NCI-H2171 treated with DMSO at 0.1 percent for 48 hours (cell line): ENCODE measurements at regions not wholly inside any gene's neighbourhood (a gene's known extent, or its start where the extent isn't known, plus 50 kb on each side); places are given as distances from the start of the nearest gene placed in this dataset.
A peak's percentile ranks its signal among the peaks of the same experiment; 100 is the strongest.

ENCODE experiments used
- DNase-seq: peaks from one replicate; lab custom pipeline; 2025; lab: John Stamatoyannopoulos, UW

- DNase-seq, result peak; percentile 8
Measured at GRCh38 chr16:51035110-51035498, 116.0 kb downstream of the SALL1 start.

DNA sequence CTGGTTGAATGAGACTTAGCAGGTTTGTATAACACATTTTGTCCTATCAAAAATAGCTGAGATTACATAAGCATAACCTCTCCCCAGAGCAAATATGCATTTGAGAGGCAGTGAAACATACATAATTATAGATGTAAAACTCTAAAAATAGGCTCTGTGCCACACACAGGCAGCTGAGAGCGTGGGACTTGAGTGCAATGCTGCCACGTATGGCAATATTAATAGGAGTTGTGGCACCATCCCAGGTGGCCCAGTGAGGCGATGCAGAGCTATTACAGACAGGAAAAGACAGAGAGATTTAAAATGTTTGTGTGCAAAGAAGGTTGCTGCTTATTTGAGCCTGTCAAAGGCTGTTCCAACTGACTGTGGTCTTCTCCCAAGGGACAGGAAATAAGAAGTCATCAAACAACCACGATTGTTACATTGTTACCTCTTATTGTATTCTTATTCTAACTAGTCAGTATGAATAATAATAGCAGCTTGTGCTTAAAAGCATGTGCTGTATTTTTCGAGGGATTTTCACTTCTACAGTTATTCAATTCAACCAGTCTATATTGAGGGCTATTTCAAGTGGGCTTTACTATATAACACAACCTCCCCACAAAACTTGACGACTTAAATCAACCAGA, 116.5 kb downstream of the SALL1 start:
- DNase-seq, result peak; percentile 26

DNA sequence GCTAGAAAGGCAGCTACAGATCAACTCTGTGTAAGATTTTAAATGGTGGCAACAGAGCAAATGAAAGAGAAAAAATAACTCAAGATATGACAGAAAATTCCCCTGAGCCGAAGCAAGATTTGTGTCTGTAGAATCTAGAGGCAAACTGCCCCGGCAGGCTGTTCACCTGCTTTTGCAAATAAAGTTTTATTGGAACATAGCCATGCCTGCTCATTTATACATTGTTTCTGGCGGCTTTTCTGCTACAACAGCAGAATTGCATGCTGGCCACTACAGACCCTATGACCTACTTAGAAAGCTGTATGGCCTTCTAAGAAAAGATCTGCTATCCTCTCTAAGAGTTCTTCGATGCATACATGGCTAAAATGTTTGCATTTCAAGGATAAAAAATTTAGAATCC, 119.5 kb downstream of the SALL1 start:
- no peak for DNase-seq

DNA sequence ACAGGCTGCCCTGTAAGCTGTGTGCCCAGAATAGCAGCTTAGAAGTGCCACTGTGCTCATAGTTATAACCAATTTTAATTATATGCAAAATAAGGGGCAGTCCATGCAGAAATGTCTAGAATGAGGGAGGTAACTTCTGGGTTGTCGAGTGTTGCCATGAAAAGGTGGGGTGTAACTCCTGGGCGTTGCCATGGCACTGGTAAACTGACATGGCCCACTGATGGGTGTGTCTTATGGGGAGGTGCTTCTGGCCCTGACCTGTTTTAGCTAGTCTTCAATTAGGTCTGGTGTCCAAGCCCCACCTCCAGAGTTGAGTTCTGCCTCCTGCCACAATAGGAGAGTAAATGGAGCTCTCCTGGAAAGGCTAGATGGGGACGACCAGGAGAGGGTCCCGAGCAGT, 120.6 kb downstream of the SALL1 start:
- DNase-seq, result no peak

DNA sequence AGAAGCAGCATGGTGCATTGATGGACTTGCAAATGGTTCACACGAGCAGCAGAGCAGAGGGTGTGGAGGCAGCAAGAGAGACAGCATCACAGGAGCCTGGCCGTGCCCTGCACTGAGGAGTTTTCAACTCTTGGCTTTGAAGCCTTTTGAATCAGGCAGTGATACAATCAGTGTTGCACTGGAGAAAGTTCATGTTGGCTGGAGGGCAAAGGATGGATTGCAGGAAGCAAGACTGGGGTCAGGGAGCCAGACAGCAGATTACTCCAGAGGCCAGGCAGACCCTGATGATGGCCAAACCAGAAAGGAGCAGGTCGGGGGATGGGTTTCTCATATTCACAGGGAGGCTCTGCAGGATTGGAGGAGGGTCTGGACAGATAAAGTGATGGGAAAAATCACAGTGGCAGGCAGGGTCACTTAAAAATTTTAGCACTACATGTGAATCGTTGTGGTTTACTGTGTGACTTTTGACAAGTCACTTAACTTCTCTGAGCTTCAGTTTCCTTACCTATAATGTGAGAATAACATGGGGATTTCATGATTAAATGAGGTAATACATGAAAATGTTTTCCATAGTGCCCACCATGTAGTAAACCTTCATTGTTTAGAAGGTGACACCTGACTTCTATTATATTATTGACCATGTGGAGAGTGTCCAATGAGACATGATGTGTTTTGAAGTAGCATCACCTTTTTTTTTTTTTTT, 125.3 kb downstream of the SALL1 start:
- DNase-seq, result no peak

DNA sequence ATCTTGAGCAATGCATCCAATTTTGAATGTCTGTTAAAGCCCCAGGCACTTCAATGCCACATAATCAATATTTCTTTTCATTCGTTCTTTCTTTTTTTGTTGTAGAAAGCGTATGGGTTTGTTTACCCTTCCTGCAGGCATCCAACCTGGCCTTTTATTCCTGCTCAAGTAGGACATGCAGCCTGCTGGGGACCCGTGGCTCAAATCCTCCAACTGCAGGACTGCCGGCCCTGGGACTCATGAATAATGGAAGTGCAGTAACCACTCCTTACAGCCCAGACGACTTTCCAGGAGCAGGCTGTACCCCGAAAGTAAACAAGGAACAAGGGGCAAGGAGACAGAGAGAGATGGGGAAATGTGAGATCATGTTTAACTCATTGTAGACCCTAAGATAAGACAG, 126.4 kb downstream of the SALL1 start:
- DNase-seq, result no peak

- no peak for DNase-seq
Measured at GRCh38 chr16:51022955-51023354, 128.1 kb downstream of the SALL1 start.

DNA sequence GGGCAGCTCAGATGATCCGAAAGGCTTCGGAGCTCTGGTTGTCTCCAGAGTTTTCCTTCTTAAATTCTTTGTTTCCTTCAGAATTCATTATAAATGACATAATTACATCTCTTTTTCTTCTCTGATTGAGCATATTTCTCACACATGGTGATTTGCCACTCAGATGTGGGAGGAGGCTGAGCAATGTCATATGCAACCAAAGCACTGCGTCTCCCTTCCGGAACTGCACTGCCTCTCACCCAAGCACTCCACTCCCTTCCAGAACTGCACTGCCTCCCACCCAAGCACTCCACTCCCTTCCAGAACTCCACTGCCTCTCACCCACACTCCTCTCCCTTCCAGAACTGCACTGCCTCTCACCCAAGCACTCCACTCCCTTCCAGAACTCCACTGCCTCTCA, 131.5 kb downstream of the SALL1 start:
- no peak for DNase-seq

GRCh38 chr16:51017969-51018368, 133.1 kb downstream of the SALL1 start:
- DNase-seq, result no peak

GRCh38 chr16:51012396-51012795, 138.7 kb downstream of the SALL1 start:
- DNase-seq, result no peak

GRCh38 chr16:51010817-51011216, 140.3 kb downstream of the SALL1 start:
- DNase-seq, result no peak

- DNase-seq, result no peak
Measured at GRCh38 chr16:51009813-51010212, 141.3 kb downstream of the SALL1 start.

DNA sequence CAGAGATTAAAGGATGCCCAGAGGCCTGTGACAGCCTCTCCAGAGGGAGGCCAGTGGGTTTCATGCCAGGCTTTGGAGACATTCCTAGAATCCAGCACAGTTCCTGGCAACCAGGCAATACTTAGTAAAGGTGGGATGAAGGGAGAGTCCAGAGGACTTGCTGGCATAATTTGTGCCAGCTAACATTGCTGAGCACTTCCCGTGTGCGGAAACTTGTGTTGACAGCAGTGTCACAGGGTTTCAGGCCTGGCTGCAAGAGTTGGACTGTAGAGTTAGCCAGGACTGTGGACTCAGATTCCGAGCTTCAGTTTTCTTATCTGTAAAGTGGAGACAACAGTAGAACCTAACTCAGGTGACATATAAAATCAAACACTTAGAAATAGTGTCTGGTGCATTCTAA, 141.7 kb downstream of the SALL1 start:
- DNase-seq, result no peak

DNA sequence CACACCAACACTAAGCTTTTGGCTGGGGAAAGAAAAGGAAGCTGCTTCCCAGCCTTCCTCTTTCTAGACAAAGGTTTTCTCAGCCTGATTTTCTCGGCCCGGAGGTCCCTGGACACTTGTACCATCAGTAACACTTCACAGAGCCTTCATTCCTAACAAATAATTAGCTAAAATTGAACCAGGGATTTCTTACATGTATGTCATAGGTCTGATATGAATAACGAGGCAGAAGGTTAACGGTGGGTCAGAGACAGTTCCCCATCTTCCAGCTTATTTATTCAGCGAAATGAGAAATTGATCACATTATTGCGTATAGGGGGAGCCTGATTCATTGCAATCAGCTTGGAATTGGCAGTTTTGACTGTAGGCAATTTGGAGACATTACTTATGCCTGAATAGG, 142.5 kb downstream of the SALL1 start:
- no peak for DNase-seq

DNA sequence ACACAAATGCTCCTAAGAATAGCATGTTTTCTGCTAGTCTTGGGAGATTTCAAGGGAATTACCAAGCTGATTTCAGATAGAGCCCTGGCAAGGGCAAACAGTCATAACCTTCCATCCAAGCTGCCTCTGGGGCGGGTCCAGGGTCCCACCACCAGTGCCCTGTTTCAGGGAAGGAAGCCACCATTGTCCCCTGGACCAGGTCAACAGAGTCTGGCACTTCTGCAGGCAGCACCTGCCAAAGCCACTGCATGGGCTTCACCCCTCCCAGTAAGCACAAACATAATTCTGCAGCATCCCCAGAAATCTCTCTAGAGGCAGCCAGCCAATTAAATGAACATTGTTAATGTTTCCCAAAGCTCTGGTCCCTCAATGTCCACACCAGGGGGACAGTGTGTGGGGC, 143.0 kb downstream of the SALL1 start:
- no peak for DNase-seq

DNA sequence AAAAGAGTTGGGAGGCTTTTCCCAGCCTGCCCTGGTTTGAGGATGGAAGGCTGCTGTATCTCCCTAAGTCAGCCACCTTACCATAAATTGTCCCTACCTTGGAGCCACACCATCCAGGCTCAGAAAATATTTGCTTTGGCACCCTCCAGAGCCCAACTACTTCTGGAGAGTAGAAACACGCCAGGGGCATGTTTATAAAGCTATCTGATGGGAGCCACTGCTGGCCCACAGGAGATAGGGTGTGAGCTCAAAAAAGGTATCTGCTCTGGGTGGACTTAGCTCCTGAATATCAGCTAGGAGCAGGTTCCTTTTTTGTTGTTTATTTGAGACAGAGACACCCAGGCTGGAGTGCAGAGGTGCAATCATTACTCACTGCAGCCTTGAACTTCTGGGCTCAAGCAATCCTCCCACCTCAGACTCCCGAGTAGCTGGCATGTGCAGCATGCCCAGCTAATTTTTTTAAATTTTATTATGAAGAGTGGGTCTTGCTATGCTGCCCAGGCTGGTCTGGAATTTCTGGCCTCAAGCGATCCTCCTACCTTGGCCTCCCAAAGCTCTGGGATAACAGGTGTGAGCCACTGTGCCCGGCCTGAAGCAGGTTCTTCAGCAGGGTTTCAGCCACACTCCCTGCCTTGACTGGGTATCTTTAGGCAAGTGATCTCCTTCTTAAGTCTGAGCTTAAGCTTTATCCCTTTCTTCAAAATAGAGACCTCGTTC, 147.1 kb downstream of the SALL1 start:
- DNase-seq, result no peak

- no peak for DNase-seq
Measured at GRCh38 chr16:51002881-51003490, 148.1 kb downstream of the SALL1 start.

DNA sequence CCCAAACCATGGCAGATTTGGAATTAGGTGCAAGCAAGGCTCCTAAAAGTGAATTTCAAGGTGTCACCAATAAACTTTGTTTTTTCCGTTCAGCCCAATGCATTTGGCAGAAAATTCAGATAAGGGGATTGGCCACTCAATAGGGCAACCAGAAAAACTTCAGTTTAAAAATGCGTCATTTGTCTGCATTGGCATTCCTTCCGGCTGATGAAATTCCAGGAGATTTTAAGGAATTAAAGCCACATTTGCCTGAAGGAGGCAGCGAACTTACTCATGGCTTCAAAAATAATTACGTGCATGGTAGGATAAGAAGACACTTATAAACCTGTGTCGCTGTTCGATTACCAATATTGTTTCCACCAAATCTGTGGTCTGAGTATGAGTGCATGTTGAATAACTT, 151.9 kb downstream of the SALL1 start:
- no peak for DNase-seq

DNA sequence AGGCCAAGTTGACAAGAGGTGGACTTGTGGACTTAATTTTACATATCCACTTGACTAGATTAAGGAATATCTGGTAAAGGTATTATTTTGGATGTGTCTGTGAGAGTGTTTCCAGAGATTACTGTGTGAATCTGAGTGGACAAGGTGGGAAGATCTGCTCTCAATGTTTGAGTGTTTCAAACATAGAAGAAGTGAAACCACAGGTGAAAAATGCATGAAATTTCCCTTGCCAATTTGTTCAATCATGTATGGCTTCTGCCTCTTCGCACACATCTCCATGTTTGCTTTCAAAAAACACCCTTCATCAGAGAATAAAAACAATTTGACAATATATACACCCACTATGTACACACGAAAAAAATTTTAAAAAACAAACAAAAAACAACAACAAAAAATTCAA, 152.7 kb downstream of the SALL1 start:
- DNase-seq, result no peak

DNA sequence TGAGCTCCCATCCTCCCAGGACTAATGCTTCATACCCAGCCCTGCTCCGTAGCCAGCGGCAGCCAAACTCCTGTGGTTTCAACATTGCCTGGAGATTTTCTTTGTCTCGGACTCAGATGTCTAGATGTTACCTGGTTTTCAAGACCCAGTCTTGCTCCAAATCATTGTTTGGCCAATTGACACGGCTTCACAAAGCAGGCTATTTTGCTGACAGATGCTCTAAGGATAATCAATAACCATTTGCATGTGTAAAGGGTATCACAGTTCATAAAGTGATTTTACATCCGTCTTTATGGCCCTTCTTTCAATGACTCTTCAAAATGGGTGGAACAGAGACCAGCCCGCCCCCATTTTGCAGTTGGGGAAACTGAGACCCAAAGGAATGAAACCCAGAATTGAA, 153.4 kb downstream of the SALL1 start:
- DNase-seq, result no peak

GRCh38 chr16:50996830-50997186, 154.3 kb downstream of the SALL1 start:
- DNase-seq, result no peak

DNA sequence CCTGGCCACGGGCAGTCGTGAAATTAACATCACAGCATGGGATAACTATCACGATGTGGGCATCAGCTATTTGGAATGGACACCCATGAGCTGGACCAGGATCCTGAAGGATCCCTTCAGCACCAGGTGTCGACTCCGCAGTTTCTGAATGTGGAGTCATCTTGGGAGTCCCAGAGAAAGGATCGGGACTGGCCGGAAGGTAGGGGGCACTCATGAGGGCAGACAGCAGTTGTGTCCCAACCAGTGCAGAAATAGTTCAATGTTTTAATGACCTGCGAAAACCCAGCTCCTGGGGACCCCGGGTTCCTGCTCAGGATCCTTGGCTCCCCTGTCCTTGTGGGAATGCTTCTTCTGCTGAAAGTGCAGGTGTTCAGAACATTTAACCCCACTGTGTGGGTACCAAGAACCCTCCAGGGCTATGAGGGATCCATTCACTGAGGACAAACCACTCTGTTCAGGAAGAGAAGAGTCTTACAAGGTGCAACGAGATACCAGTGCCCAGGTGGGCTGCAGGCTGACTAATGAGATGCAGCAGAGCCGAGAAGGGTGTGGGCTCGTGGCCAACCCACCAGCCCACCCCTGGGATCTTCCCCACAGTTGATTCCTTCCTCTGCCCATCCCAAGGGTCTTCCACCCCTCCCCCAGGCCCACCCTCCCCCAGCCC, 154.8 kb downstream of the SALL1 start:
- no peak for DNase-seq

- no peak for DNase-seq
Measured at GRCh38 chr16:50994995-50995394, 156.1 kb downstream of the SALL1 start.
